LNCaP clone FGC (cell line): ENCODE measurements at regions not wholly inside any gene's neighbourhood (a gene's known extent, or its start where the extent isn't known, plus 50 kb on each side); places are given as distances from the start of the nearest gene placed in this dataset.

Experiments used
- DNase-seq: peaks from one replicate; pipeline ENCODE4 v3.0.0-alpha.2; 2011; ENCODE audit warnings: low read depth
- H3K4me3 ChIP-seq: 2 replicates; pipeline ENCODE4 v1.5.1; 2011; ENCODE audit warnings: mild to moderate bottlenecking, low read depth, low read length, control low read depth
- TF ChIP-seq, protein P1 (sequence below): IDR thresholded peaks from 2 replicates; pipeline ENCODE4 v1.5.1; 2012; ENCODE audit warnings: mild to moderate bottlenecking; ENCODE audit not compliant: control insufficient read depth, insufficient read depth; ENCODE audit errors: extremely low read depth

DNA sequence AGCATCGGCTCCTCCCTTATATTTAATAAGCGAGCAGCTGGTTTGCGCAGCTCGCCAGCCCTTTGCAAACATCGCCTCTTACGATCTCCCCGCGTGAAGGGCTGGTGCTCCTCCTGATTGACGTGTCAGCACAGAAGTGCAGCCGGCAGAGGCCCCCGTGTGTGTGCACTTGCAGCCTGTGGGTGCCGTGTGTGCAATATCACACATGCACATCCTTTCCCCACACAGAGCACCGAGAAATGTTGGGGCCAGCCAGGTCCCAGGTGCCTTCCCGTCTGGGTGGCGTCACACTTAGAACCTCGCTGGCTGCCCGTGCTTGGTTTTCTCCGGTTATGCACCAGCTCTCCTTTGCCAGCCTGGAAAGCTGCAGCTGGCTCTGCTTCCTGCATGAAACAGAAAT is 126.6 kb upstream of the AJAP1 start:
- peak; percentile 22 for DNase-seq
- TF ChIP-seq, protein P1, sequence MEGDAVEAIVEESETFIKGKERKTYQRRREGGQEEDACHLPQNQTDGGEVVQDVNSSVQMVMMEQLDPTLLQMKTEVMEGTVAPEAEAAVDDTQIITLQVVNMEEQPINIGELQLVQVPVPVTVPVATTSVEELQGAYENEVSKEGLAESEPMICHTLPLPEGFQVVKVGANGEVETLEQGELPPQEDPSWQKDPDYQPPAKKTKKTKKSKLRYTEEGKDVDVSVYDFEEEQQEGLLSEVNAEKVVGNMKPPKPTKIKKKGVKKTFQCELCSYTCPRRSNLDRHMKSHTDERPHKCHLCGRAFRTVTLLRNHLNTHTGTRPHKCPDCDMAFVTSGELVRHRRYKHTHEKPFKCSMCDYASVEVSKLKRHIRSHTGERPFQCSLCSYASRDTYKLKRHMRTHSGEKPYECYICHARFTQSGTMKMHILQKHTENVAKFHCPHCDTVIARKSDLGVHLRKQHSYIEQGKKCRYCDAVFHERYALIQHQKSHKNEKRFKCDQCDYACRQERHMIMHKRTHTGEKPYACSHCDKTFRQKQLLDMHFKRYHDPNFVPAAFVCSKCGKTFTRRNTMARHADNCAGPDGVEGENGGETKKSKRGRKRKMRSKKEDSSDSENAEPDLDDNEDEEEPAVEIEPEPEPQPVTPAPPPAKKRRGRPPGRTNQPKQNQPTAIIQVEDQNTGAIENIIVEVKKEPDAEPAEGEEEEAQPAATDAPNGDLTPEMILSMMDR = no peak
- no peak overlapping the region for H3K4me3 ChIP-seq

DNA sequence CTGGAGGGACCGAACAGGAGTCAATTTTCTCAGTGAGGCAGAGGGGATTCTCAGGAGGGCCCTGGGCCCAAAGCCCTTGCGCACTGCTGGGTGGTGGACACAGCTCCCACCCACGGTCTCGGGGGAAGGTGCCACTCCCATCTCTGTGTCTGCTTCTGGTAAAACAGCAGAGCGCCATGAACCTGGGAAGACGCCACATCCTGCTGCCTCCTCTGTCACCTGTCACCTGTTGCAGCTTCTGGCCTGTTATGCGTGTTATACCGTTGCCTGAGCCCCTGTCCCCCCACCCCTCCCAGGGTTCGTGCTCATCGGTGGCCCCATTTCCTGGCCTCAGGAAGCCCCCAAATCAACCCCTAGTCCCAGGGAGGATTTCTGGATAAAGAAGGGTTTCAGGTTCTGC is 125.8 kb upstream of the AJAP1 start:
- no peak for DNase-seq
- TF ChIP-seq, protein P1 = no peak
- H3K4me3 ChIP-seq = no peak overlapping the region

DNA sequence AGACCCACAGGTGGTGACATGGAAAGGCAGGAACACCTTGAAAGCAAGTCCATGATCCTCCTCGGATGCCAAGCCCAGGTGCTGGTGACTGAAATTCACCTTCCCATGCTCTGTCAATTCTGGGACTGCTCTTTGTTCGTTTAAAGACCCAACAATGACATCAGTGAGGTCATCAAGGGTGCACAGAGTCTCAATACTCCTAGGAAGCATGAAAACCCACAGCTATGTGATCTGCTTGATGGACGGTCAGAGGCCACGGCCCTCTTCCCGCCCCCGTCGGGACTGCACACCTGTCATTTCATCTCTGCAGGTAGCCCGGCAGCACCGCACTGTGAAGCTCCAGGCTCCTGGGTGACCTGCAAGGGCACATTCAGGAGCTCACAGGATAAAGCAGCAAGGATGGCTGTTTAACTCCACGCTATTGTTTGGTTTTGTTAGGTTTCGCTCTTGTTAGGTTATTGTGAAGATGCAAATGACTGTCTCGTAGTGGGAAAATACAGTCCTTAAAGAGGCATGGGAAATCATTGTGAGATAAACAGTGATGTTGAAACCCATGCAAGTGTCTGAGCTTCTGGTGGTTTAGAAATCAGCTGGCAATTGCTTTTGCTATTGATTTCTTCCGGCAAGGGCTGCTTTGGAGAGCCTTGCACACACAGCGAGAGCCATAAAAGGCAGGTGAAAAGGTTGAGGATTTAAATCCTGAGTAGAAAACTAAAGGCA is 124.8 kb upstream of the AJAP1 start:
- TF ChIP-seq, protein P1 = no peak
- H3K4me3 ChIP-seq = no peak overlapping the region
- no peak for DNase-seq

DNA sequence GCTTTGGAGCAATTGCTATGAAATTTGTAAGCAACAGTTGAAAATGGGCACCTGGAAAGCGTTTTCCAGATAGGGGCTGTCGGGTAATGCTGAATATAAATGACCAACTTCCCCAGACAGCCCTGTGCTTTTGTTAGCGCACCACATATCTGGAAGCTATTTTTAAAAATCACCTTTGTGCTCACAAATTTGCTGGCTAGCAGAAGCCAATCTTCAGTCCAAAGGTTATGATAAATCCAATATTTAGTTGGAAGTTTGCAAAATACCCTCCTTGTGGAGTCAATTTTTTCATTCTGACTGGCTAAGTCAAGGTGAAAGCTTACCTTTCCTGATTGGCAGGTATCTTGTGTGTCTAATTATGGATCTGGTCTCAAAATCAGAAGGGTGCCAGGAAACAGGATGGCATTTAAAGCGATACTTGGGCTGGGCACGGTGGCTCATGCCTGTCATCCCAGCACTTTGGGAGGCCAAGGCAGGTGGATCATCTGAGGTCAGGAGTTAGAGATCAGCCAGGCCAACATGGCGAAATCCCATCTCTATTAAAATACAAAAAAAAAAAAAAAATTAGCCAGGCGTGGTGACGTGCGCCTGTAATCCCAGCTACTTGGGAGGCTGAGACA is 124.1 kb upstream of the AJAP1 start:
- no peak overlapping the region for H3K4me3 ChIP-seq
- TF ChIP-seq, protein P1 = no peak
- no peak for DNase-seq

DNA sequence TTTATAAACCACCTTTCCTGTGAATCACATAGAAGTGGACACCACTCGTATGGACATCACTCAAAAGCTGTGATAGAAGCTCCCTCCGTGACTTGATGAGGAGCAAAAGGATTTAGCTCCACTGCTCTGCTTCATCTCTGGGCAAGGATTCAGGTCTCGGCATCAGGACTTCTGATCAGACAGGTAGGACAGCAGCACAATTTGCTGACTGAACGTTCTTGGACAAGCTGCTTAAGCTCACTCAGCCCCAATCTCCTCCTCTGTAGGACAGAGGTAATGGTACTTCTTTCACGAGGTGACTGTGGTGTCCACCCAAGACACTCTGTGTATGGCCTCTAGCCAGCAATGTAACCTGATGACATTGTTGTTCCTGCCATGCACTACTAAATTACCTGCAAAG is 122.6 kb upstream of the AJAP1 start:
- H3K4me3 ChIP-seq = no peak overlapping the region
- no peak for DNase-seq
- TF ChIP-seq, protein P1 = no peak

DNA sequence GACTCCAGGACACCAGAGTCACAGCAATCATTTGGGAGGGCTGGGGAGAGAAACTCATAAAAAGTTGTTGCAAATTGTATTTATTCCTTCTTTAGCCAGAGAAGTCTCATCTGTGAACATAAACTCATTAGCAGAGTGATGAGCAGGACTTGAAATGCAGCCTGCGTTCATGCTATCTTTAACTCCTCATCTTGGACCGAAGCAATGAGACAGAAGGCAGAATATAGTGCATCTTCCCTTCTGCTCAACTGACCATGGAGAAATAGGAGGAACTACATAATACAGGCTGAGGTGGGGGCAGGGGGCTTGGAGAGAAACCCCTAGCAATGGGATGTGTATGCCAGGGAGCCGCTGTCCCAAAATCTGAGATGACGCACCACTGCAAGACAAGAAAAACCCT is 121.8 kb upstream of the AJAP1 start:
- no peak overlapping the region for H3K4me3 ChIP-seq
- TF ChIP-seq, protein P1 = no peak
- DNase-seq = no peak

DNA sequence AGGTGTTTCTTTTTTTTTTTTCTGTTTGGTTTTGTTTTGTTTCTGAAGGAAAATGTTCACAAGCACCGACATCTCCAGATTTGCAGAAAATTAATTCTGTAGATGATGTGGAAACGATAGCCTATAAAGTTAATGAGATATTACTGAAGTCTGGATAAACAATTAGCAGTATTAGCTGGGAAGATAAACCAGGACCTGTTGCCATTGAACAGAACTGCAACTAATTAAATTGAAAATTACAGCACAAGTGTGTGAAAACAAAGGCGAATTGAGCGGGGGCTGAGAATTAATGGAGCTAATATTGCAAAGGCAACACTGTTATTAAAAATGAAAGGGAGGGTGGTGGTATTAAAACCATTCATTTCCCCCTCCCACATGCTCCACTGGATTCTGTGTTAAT is 107.5 kb upstream of the AJAP1 start:
- no peak overlapping the region for H3K4me3 ChIP-seq
- no peak for DNase-seq
- TF ChIP-seq, protein P1 = no peak
